Nephron progenitor cell (in vitro differentiated cells): ENCODE measurements at regions not wholly inside any gene's neighbourhood (a gene's known extent, or its start where the extent isn't known, plus 50 kb on each side); places are given as distances from the start of the nearest gene placed in this dataset.
A peak's percentile ranks its signal among the peaks of the same experiment; 100 is the strongest.

Experiments used
- DNase-seq: peaks from one replicate; pipeline ENCODE4 v3.0.0; 2021
- H3K27ac Mint-ChIP-seq: 2 replicates; pipeline ENCODE4 v1.8.0; 2021; ENCODE audit warnings: mild to moderate bottlenecking, moderate library complexity, mixed read lengths
- H3K27me3 Mint-ChIP-seq: 2 replicates; pipeline ENCODE4 v1.8.0; 2021; ENCODE audit warnings: mild to moderate bottlenecking, low read depth, mixed read lengths; ENCODE audit not compliant: poor library complexity
- H3K36me3 Mint-ChIP-seq: 2 replicates; pipeline ENCODE4 v1.8.0; 2021; ENCODE audit warnings: low read depth, mixed read lengths
- H3K4me1 Mint-ChIP-seq: 2 replicates; pipeline ENCODE4 v1.8.0; 2021; ENCODE audit warnings: mixed read lengths
- H3K4me3 Mint-ChIP-seq: 2 replicates; pipeline ENCODE4 v1.8.0; 2021; ENCODE audit warnings: mild to moderate bottlenecking, moderate library complexity, mixed read lengths
- H3K9me3 Mint-ChIP-seq: 2 replicates; pipeline ENCODE4 v1.8.0; 2021; ENCODE audit warnings: mild to moderate bottlenecking, moderate library complexity, mixed read lengths
- TF ChIP-seq, protein P1 (sequence below): fragments of 200-600 bp; sonication (generic); IDR thresholded peaks from 2 replicates; pipeline ENCODE4 v1.5.0; 2021; ENCODE audit warnings: antibody characterized with exemption

DNA sequence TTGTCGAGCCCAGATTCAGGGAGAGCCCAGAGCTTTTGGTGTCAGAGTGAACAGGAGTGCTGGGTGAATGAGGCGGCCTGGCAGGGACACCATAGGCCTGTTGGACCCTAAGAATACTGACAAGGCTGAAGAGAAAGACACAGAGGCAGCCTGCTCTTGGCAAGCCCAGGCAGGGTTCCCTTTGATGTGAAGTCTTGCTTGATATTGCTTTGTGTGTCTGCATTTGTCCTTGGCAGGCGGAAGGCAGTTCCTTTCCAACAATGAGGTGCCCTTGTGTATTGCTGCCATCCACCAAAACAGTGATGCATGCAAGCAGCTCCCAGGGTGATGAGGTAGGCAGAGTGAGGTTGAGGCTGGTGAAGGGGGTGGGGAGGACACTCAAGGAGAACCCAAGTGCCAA is 152.7 kb upstream of the TSC22D2 start:
- H3K27me3 Mint-ChIP-seq: peaks cover 4% of the 10 kb centered on the region
- H3K36me3 Mint-ChIP-seq: peaks cover 6% of the 10 kb centered on the region
- peaks cover 20% of the 10 kb centered on the region for H3K9me3 Mint-ChIP-seq
- peak overlapping the region; percentile 92 for H3K27ac Mint-ChIP-seq
- H3K4me3 Mint-ChIP-seq: no peak overlapping the region
- no peak for DNase-seq
- TF ChIP-seq, protein P1, sequence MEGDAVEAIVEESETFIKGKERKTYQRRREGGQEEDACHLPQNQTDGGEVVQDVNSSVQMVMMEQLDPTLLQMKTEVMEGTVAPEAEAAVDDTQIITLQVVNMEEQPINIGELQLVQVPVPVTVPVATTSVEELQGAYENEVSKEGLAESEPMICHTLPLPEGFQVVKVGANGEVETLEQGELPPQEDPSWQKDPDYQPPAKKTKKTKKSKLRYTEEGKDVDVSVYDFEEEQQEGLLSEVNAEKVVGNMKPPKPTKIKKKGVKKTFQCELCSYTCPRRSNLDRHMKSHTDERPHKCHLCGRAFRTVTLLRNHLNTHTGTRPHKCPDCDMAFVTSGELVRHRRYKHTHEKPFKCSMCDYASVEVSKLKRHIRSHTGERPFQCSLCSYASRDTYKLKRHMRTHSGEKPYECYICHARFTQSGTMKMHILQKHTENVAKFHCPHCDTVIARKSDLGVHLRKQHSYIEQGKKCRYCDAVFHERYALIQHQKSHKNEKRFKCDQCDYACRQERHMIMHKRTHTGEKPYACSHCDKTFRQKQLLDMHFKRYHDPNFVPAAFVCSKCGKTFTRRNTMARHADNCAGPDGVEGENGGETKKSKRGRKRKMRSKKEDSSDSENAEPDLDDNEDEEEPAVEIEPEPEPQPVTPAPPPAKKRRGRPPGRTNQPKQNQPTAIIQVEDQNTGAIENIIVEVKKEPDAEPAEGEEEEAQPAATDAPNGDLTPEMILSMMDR: no peak
- H3K4me1 Mint-ChIP-seq: peaks cover 71% of the 10 kb centered on the region

DNA sequence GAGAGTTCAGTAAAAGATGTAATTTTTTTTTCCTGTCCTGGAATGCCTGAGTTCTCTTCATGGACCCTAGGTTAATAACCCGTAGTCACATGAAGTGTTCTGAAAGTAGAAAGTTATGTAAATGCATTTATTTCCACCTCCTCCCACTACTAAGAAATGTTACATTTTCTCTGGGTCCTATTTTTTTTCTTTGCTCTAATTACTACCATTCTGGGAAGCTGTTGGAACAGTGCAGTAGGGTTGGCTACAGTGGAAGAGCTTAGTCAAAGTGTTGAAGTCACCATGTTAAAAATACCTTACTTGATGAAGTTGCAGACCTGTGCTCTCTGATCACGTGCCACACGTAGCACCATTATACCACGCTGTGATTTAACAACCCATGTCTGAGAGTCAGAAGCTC is 153.8 kb upstream of the TSC22D2 start:
- H3K9me3 Mint-ChIP-seq: peaks cover 13% of the 10 kb centered on the region
- no peak overlapping the region for H3K4me3 Mint-ChIP-seq
- TF ChIP-seq, protein P1: no peak
- H3K4me1 Mint-ChIP-seq: peaks cover 77% of the 10 kb centered on the region
- peaks cover 4% of the 10 kb centered on the region for H3K27me3 Mint-ChIP-seq
- peaks cover 6% of the 10 kb centered on the region for H3K36me3 Mint-ChIP-seq
- DNase-seq: no peak
- H3K27ac Mint-ChIP-seq: no peak overlapping the region

DNA sequence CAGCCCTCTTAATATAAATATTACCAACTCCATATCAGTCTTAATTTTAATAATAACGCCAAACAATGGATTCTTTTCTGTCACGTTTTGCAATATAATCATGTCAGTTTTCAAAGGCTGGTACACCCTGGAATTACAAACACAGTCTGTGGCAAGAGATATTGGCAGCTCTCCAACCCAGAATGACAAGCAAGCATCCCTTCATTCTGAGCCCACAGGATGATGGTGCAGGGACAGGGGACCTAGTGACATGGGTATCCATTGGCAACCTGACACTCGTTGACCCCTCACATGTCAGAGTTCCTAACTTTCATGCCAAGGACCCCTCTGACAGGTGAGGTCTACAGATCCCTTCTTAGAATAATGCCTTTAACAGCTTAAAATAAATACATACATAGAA is 154.5 kb upstream of the TSC22D2 start:
- Mint-ChIP-seq H3K27ac (no peak overlapping the region), H3K36me3 (peaks cover 6% of the 10 kb centered on the region), H3K4me1 (peaks cover 84% of the 10 kb centered on the region), H3K4me3 (no peak overlapping the region), H3K9me3 (peaks cover 11% of the 10 kb centered on the region), H3K27me3 (peaks cover 4% of the 10 kb centered on the region)
- no peak for DNase-seq
- TF ChIP-seq, protein P1: no peak

DNA sequence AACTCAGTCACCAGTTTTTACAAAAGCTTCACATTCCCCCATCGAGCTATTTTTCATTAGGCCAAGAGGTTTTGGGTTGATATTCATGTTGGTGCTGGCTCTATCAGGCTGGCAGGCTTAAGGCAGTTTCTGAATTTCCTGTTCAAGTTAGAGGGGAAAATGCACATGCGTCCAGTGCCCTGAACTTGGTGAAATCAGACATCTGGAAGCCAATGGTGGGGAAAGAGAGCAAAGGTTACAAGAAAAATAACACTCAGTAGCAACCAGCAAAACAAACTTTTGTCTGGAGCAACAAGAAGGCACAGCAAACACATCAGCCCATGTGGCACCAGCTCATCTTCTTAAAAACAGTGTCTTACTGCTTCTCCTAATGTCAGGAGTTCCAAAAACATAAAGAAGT is 155.6 kb upstream of the TSC22D2 start:
- DNase-seq: no peak
- H3K27ac Mint-ChIP-seq: peak overlapping the region; percentile 95
- H3K27me3 Mint-ChIP-seq: peaks cover 4% of the 10 kb centered on the region
- H3K9me3 Mint-ChIP-seq: peaks cover 7% of the 10 kb centered on the region
- H3K4me1 Mint-ChIP-seq: peaks cover 95% of the 10 kb centered on the region
- H3K4me3 Mint-ChIP-seq: peak overlapping the region; percentile 5
- TF ChIP-seq, protein P1: no peak
- H3K36me3 Mint-ChIP-seq: peaks cover 6% of the 10 kb centered on the region

DNA sequence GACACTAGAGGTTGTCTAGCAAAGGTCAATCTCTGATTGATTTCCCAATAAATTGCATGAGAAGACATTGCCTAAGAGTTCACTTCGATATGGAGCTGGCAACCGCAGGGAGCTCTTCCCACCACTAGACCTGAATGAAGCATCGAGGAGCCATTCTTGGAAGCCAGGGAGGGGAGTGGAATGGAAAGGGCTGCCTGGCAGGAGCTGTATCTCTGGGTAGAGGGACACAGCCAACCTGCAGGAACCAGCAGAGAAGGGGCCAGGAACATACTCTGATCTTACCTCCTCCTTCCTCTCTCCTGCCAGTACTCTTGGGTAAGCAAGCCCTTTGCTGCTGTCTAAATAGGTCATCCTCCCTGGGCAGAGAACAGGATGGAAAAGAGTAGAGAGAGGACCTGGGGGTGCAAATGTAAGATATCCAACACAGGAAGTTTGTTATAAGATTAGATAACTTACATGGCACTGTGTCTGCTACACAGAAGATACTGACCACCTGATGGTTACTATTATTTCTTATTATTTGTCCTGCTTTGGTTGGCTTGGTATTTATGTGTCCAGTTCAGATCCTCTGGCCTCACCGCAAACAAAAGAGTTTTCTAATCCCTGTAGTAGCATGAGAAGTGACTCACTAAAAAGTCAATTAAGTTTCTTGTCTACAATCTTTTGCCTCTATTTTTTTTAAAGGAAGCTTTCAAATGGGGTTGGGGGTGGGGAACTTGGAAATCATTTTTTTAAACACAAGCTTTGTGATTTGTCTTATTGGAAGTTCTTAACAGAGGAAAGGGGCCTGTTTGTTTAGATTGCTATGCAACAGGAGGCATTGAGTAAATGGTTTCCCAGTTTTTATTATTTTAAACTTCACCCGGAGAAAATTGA is 156.7 kb upstream of the TSC22D2 start:
- H3K27me3 Mint-ChIP-seq: peaks cover 4% of the 10 kb centered on the region

More for the DNA sequence above, 156.7 kb upstream of the TSC22D2 start:
- peak overlapping the region; percentile 25 for H3K4me3 Mint-ChIP-seq
- H3K9me3 Mint-ChIP-seq: peaks cover 2% of the 10 kb centered on the region
- no peak for DNase-seq
- peaks cover under 1% of the 10 kb centered on the region for H3K36me3 Mint-ChIP-seq
- peaks cover 92% of the 10 kb centered on the region for H3K4me1 Mint-ChIP-seq
- TF ChIP-seq, protein P1: no peak
- peak overlapping the region; percentile 84 for H3K27ac Mint-ChIP-seq
